GM23248 (cell line): ENCODE measurements at regions not wholly inside any gene's neighbourhood (a gene's known extent, or its start where the extent isn't known, plus 50 kb on each side); places are given as distances from the start of the nearest gene placed in this dataset.

Experiments used
- EZH2 ChIP-seq: fragments of 200-600 bp; sonication (generic); IDR thresholded peaks from 2 replicates; pipeline ENCODE4 v1.6.1; 2018; ENCODE audit warnings: antibody characterized with exemption, mild to moderate bottlenecking; ENCODE audit not compliant: insufficient read depth, poor library complexity, severe bottlenecking
- EZH2phosphoT487 ChIP-seq: fragments of 200-600 bp; sonication (generic); IDR thresholded peaks from 2 replicates; pipeline ENCODE4 v1.6.1; 2018; ENCODE audit warnings: antibody characterized with exemption, moderate library complexity, mild to moderate bottlenecking, low read depth; ENCODE audit not compliant: insufficient read depth

GRCh38 chr20:60271597-60271996, 313.4 kb downstream of the CDH26 start:
- no peak for TF ChIP-seq EZH2
- TF ChIP-seq EZH2phosphoT487, result no peak
